Hepatocyte (in vitro differentiated cells): ENCODE measurements at regions not wholly inside any gene's neighbourhood (a gene's known extent, or its start where the extent isn't known, plus 50 kb on each side); places are given as distances from the start of the nearest gene placed in this dataset.
A peak's percentile ranks its signal among the peaks of the same experiment; 100 is the strongest.

ENCODE experiments used
- DNase-seq: peaks from one replicate; pipeline ENCODE4 v3.0.0-alpha.2; 2016; ENCODE audit warnings: low spot score
- H2AFZ ChIP-seq: fragments of 200-600 bp; sonication (generic); 2 replicates; pipeline ENCODE4 v1.6.0; 2016; ENCODE audit warnings: antibody characterized with exemption, mild to moderate bottlenecking
- H3K27ac ChIP-seq: fragments of 200-600 bp; sonication (generic); 2 replicates; pipeline ENCODE4 v1.5.1; 2016; ENCODE audit warnings: mild to moderate bottlenecking
- H3K27me3 ChIP-seq: fragments of 200-600 bp; sonication (generic); 2 replicates; pipeline ENCODE4 v1.6.1; 2016
- H3K36me3 ChIP-seq: fragments of 200-600 bp; sonication (generic); replicated peaks from 2 replicates; pipeline ENCODE4 v1.5.1; 2016; ENCODE audit warnings: low read depth; ENCODE audit not compliant: insufficient read depth
- H3K4me1 ChIP-seq: fragments of 200-600 bp; sonication (generic); 2 replicates; pipeline ENCODE4 v1.5.1; 2016; ENCODE audit warnings: mild to moderate bottlenecking, moderate library complexity; ENCODE audit not compliant: insufficient read depth
- H3K4me2 ChIP-seq: fragments of 200-600 bp; sonication (generic); 2 replicates; pipeline ENCODE4 v1.6.0; 2016
- H3K4me3 ChIP-seq: fragments of 200-600 bp; sonication (generic); 2 replicates; pipeline ENCODE4 v1.5.1; 2016; ENCODE audit warnings: mild to moderate bottlenecking
- H3K79me2 ChIP-seq: fragments of 200-600 bp; sonication (generic); 2 replicates; pipeline ENCODE4 v1.6.0; 2017; ENCODE audit warnings: mild to moderate bottlenecking
- H3K9me2 ChIP-seq: fragments of 200-600 bp; sonication (generic); replicated peaks from 2 replicates; pipeline ENCODE4 v1.6.0; 2017; ENCODE audit warnings: mild to moderate bottlenecking; ENCODE audit not compliant: insufficient read depth
- H3K9me3 ChIP-seq: fragments of 200-600 bp; sonication (generic); 2 replicates; pipeline ENCODE4 v1.5.1; 2016; ENCODE audit warnings: low read depth, mild to moderate bottlenecking
- H4K20me1 ChIP-seq: fragments of 200-600 bp; sonication (generic); 2 replicates; pipeline ENCODE4 v1.6.0; 2016; ENCODE audit warnings: mild to moderate bottlenecking; ENCODE audit not compliant: insufficient read depth, poor library complexity, severe bottlenecking
- EZH2 ChIP-seq: fragments of 200-600 bp; sonication (generic); IDR thresholded peaks from 2 replicates; pipeline ENCODE4 v1.6.1; 2016; ENCODE audit warnings: antibody characterized with exemption, mild to moderate bottlenecking, borderline replicate concordance
- EZH2phosphoT487 ChIP-seq: fragments of 200-600 bp; sonication (generic); IDR thresholded peaks from one replicate; pipeline ENCODE4 v1.6.1; 2018; ENCODE audit warnings: antibody characterized with exemption, mild to moderate bottlenecking, low read depth, moderate library complexity; ENCODE audit not compliant: unreplicated experiment, severe bottlenecking
- WGBS: methylation state at CpG from one replicate; pipeline ENCODE4 v1.1.6; 2016; ENCODE audit warnings: low lambda C conversion rate; ENCODE audit errors: missing lambda C conversion rate; 5-methylcytosine and 5-hydroxymethylcytosine counted together
- TF ChIP-seq, protein P1 (sequence below): fragments of 200-600 bp; sonication (generic); IDR thresholded peaks from 2 replicates; pipeline ENCODE4 v1.5.1; 2016; ENCODE audit warnings: antibody characterized with exemption, mild to moderate bottlenecking; ENCODE audit not compliant: poor library complexity

- Histone ChIP-seq H3K9me3 (no peaks in the 10 kb centered on the region), H3K79me2 (no peaks in the 10 kb centered on the region), H4K20me1 (no peaks in the 10 kb centered on the region), H3K27ac (no peak overlapping the region), H3K4me3 (no peak overlapping the region), H3K4me1 (no peaks in the 10 kb centered on the region), H3K36me3 (no peaks in the 10 kb centered on the region), H2AFZ (no peak overlapping the region), H3K4me2 (no peak overlapping the region), H3K9me2 (no peaks in the 10 kb centered on the region), H3K27me3 (no peaks in the 10 kb centered on the region)
- DNase-seq, result no peak
- TF ChIP-seq EZH2, result no peak
- TF ChIP-seq, protein P1, sequence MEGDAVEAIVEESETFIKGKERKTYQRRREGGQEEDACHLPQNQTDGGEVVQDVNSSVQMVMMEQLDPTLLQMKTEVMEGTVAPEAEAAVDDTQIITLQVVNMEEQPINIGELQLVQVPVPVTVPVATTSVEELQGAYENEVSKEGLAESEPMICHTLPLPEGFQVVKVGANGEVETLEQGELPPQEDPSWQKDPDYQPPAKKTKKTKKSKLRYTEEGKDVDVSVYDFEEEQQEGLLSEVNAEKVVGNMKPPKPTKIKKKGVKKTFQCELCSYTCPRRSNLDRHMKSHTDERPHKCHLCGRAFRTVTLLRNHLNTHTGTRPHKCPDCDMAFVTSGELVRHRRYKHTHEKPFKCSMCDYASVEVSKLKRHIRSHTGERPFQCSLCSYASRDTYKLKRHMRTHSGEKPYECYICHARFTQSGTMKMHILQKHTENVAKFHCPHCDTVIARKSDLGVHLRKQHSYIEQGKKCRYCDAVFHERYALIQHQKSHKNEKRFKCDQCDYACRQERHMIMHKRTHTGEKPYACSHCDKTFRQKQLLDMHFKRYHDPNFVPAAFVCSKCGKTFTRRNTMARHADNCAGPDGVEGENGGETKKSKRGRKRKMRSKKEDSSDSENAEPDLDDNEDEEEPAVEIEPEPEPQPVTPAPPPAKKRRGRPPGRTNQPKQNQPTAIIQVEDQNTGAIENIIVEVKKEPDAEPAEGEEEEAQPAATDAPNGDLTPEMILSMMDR, result no peak
- no peak for TF ChIP-seq EZH2phosphoT487
- WGBS, result 67% methylated on average over 3 of the region's 3 CpGs
These were observed 495.6 kb upstream of the ISX start for GRCh38 chr22:34570408-34570807.

DNA sequence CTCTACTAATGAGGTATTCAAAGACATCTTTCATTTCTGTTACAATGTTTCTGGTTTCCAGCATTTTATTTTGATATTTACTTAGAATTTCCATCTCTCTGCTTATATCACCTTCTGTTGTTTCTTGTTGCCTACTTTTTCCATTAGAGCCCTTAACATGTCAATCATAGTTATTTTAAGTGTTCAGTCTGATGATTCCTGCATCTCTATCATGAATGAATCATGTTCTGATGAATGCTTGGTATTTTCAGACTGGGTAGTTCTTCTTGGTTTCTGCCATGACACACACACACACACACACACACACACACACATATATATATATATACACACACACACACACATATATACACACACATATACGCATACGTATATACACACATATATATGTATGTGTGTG, 486.4 kb upstream of the ISX start:
- Histone ChIP-seq H3K27me3 (no peaks in the 10 kb centered on the region), H2AFZ (no peak overlapping the region), H3K79me2 (no peaks in the 10 kb centered on the region), H3K4me1 (no peaks in the 10 kb centered on the region), H3K4me3 (no peak overlapping the region), H3K9me2 (no peaks in the 10 kb centered on the region), H3K36me3 (no peaks in the 10 kb centered on the region), H3K9me3 (no peaks in the 10 kb centered on the region), H3K27ac (no peak overlapping the region), H3K4me2 (no peak overlapping the region), H4K20me1 (no peaks in the 10 kb centered on the region)
- no peak for DNase-seq
- TF ChIP-seq, protein P1, result no peak
- no CpG with 5 or more reads among the region's 2 CpGs for WGBS

DNA sequence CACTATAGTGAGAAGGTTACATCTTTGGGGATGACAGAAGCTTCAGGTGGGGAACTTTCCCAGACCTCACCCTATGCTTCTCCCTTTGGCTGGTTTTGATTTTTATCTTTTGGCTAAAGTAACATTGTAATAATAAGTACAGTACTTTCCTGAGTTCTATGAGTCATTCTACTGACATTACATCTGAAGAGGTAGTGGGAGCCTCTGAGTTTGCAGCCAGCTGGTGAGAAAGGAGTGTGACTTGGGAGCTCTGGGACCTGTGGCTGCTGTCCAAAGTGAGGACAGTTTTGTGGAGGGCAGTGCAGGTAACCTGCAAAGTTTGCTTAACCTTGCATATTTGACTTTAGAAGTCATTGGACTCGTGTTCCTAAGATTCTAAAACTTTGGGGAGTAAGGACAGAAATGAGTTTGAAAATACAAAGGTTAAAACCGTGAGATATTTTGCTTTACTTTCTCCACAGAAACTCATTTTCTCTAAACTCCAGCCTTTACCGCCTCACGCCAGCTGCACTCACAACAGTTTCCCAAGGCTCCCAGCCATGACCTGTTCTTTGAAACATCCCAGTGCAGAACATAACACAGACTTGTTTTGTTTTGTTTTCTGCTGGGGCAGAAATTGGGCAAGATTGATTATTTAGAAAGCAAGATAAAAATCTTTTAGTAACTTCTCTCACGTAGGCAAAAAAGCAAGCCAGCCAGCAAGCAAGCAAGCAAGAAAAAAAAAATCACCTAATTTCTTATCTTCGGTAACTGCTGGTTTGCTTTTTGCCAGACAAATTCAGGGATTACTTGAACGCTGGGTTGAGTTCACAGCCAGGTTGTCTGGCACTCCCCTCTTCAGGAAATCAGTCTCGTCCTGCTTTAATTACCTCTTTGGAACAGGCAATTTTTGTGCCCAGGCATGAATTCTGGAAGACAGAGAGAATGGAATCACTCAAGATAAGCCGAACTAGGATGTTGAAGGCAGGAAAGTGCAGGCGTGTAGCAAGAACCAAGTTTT, 478.3 kb upstream of the ISX start:
- Histone ChIP-seq H3K4me1 (peaks cover 6% of the 10 kb centered on the region), H3K36me3 (no peaks in the 10 kb centered on the region), H3K9me2 (no peaks in the 10 kb centered on the region), H2AFZ (no peak overlapping the region), H3K4me3 (no peak overlapping the region), H3K4me2 (peak overlapping the region; percentile 45), H3K9me3 (no peaks in the 10 kb centered on the region), H3K27me3 (no peaks in the 10 kb centered on the region), H3K27ac (no peak overlapping the region), H4K20me1 (no peaks in the 10 kb centered on the region), H3K79me2 (no peaks in the 10 kb centered on the region)
- WGBS, result 18% methylated on average over 10 of the region's 10 CpGs
- TF ChIP-seq EZH2 (no peak), EZH2phosphoT487 (no peak)
- TF ChIP-seq, protein P1, result no peak
- peak; percentile 8 for DNase-seq
